HG02870 (cell line): ENCODE measurements at regions not wholly inside any gene's neighbourhood (a gene's known extent, or its start where the extent isn't known, plus 50 kb on each side); places are given as distances from the start of the nearest gene placed in this dataset.

Experiments
- ATAC-seq: cut with Tn5 transposase; IDR thresholded peaks from one replicate; pipeline ENCODE4 v1.9.1; 2021; ENCODE audit warnings: mild to moderate bottlenecking, moderate library complexity; ENCODE audit not compliant: unreplicated experiment

- ATAC-seq = no peak
Observed at GRCh38 chr12:108462686-108463085, 52.4 kb upstream of the FICD start.

GRCh38 chr12:108461058-108461660 is 53.9 kb upstream of the FICD start:
- no peak for ATAC-seq

GRCh38 chr12:108459149-108459548 is 55.9 kb upstream of the FICD start:
- no peak for ATAC-seq

GRCh38 chr12:108457734-108458361 is 57.2 kb upstream of the FICD start:
- no peak for ATAC-seq

GRCh38 chr12:108457006-108457733 is 57.9 kb upstream of the FICD start:
- ATAC-seq = peak; percentile 63

GRCh38 chr12:108455706-108456105 is 59.4 kb upstream of the FICD start:
- no peak for ATAC-seq

- ATAC-seq = no peak
Observed at GRCh38 chr12:108454539-108455139, 60.4 kb upstream of the FICD start.

- ATAC-seq = no peak
Observed at GRCh38 chr12:108449478-108449877, 65.6 kb upstream of the FICD start.

GRCh38 chr12:108448246-108448645 is 66.8 kb upstream of the FICD start:
- ATAC-seq = no peak

- no peak for ATAC-seq
Observed at GRCh38 chr12:108447168-108447832, 67.8 kb upstream of the FICD start.

GRCh38 chr12:108446766-108447165 is 68.3 kb upstream of the FICD start:
- ATAC-seq = no peak

GRCh38 chr12:108442910-108443309 is 72.2 kb upstream of the FICD start:
- ATAC-seq = no peak

- no peak for ATAC-seq
Observed at GRCh38 chr12:108442067-108442466, 73.0 kb upstream of the FICD start.

- no peak for ATAC-seq
Observed at GRCh38 chr12:108441549-108441948, 73.5 kb upstream of the FICD start.

- ATAC-seq = no peak
Observed at GRCh38 chr12:108440736-108441135, 74.3 kb upstream of the FICD start.

- ATAC-seq = no peak
Observed at GRCh38 chr12:108438667-108439066, 76.4 kb upstream of the FICD start.

GRCh38 chr12:108432423-108433121 is 82.5 kb upstream of the FICD start:
- ATAC-seq = no peak

- no peak for ATAC-seq
Observed at GRCh38 chr12:108430926-108431325, 84.2 kb upstream of the FICD start.

GRCh38 chr12:108430245-108430644 is 84.8 kb upstream of the FICD start:
- ATAC-seq = no peak

- no peak for ATAC-seq
Observed at GRCh38 chr12:108425238-108425795, 86.2 kb upstream of the CMKLR1 start.
